Vagina (tissue), 2 donors: ENCODE measurements at regions not wholly inside any gene's neighbourhood (a gene's known extent, or its start where the extent isn't known, plus 50 kb on each side); places are given as distances from the start of the nearest gene placed in this dataset.

Source experiments
- DNase-seq, 2 donors: peaks; one replicate each; pipeline ENCODE4 v3.0.0-alpha.2; 2017; ENCODE audit errors: extremely low spot score in 2 of 2
- H3K27ac ChIP-seq: fragments of 200-600 bp; sonication (generic); one replicate; pipeline ENCODE4 v1.5.1; 2019
- H3K27me3 ChIP-seq: fragments of 200-600 bp; sonication (generic); one replicate; pipeline ENCODE4 v1.5.1; 2019
- H3K36me3 ChIP-seq, 2 donors: fragments of 200-600 bp; sonication (generic); one replicate each; pipeline ENCODE4 v1.5.1; 2017 to 2019
- H3K4me1 ChIP-seq: fragments of 200-600 bp; sonication (generic); one replicate; pipeline ENCODE4 v1.5.1; 2019
- H3K4me3 ChIP-seq, 2 donors: fragments of 200-600 bp; sonication (generic); 1 replicate in 1 of 2; 2 replicates in 1 of 2; pipeline ENCODE4 v1.5.1; 2016 to 2019
- H3K9me3 ChIP-seq: fragments of 200-600 bp; sonication (generic); one replicate; pipeline ENCODE4 v1.5.1; 2019
- POLR2A ChIP-seq, 2 donors: fragments of 450-650 bp; IDR thresholded peaks; one replicate each; pipeline ENCODE4 v1.6.1; 2017; ENCODE audit warnings: antibody characterized with exemption in 2 of 2, mild to moderate bottlenecking in 2 of 2, moderate library complexity in 2 of 2
- POLR2AphosphoS5 ChIP-seq, 2 donors: sonication (generic); formaldehyde crosslinking; IDR thresholded peaks; one replicate each; pipeline ENCODE4 v1.9.0; 2017; ENCODE audit warnings: antibody characterized with exemption in 2 of 2, mild to moderate bottlenecking in 2 of 2, low read depth in 1 of 2; ENCODE audit not compliant: insufficient read depth in 1 of 2
- intact Hi-C: fragments of 100-400 bp; cut with DNase I; formaldehyde crosslinking; loops from one replicate; pipeline ENCODE4 v1.15.1; 2023
- TF ChIP-seq, protein P1 (sequence below), 3 experiments: fragments of 450-650 bp in 2 of 3; fragments of 200-600 bp in 1 of 3; sonication (generic) in 1 of 3; IDR thresholded peaks; one replicate each; pipeline ENCODE4 v1.5.1; 2017 to 2019; ENCODE audit warnings: antibody characterized with exemption in 3 of 3, mild to moderate bottlenecking in 2 of 3, moderate library complexity in 2 of 3

DNA sequence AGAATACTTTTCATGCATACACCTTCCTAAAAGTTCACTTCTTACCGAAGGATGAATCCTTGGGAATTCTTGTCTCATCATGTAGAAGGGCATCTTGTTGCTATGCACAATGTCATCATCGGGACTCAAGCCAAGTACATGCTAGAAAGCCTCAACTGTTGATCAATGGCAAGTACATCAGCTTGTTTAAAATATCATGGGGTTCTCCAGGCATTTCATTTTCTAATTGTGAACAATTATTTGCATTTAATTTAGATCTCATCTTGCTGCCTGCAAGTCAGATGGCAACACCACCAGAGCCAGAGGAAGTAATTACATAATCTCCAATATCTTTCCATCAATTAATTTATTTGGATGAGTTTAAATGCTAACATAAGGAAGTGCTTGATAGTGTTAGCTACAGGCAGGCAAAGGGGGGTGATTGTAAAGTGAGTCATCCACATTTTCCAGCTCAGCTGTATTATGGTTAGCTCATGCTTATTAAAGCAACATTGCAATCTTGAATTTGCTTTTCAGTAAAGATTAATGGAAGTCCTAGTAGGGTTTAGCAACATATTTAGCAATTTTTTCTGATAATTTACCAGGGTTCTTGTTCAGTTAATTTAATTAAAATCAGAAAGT, 356.5 kb downstream of the CBLL2 start:
- no peaks in the 10 kb centered on the region for H3K27me3 ChIP-seq
- no peak for DNase-seq
- TF ChIP-seq POLR2A (IDR thresholded peaks at IDR 0.05) (no peak), POLR2AphosphoS5 (IDR thresholded peaks at IDR 0.05; ENCODE audit: insufficient read depth in 1 of 2, low read depth in 1 of 2) (no peak)
- TF ChIP-seq, protein P1, sequence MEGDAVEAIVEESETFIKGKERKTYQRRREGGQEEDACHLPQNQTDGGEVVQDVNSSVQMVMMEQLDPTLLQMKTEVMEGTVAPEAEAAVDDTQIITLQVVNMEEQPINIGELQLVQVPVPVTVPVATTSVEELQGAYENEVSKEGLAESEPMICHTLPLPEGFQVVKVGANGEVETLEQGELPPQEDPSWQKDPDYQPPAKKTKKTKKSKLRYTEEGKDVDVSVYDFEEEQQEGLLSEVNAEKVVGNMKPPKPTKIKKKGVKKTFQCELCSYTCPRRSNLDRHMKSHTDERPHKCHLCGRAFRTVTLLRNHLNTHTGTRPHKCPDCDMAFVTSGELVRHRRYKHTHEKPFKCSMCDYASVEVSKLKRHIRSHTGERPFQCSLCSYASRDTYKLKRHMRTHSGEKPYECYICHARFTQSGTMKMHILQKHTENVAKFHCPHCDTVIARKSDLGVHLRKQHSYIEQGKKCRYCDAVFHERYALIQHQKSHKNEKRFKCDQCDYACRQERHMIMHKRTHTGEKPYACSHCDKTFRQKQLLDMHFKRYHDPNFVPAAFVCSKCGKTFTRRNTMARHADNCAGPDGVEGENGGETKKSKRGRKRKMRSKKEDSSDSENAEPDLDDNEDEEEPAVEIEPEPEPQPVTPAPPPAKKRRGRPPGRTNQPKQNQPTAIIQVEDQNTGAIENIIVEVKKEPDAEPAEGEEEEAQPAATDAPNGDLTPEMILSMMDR (IDR thresholded peaks at IDR 0.05), result no peak
- no peak overlapping the region for H3K27ac ChIP-seq
- no peaks in the 10 kb centered on the region for H3K36me3 ChIP-seq
- no peak overlapping the region for H3K4me3 ChIP-seq
- intact Hi-C loops, result no loop called here
- no peaks in the 10 kb centered on the region for H3K9me3 ChIP-seq
- no peaks in the 10 kb centered on the region for H3K4me1 ChIP-seq

DNA sequence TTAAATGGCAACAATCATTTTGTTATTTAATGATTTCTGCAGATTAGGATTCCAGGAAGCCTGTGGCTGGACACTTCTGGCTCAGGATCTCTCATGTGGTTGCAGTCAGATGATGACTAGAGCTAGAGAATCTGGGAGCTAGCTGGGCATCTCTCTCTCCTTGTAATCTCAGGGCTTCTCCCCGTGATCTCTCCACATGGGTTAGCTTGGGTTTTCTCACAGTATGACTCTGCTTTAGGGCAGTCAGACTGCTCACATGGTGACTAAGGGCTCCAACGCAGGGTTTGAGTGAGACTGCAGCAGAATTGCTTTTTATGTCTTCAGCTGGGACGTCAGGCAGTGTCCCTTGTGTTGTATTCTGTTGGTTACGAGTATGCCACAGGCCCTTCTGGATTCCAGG, 361.4 kb downstream of the CBLL2 start:
- Histone ChIP-seq H3K4me3 (no peak overlapping the region), H3K9me3 (no peaks in the 10 kb centered on the region), H3K27ac (no peak overlapping the region), H3K27me3 (no peaks in the 10 kb centered on the region), H3K36me3 (no peaks in the 10 kb centered on the region), H3K4me1 (no peaks in the 10 kb centered on the region)
- intact Hi-C loops, result no loop called here
- TF ChIP-seq, protein P1 (IDR thresholded peaks at IDR 0.05), result no peak
- no peak for DNase-seq

DNA sequence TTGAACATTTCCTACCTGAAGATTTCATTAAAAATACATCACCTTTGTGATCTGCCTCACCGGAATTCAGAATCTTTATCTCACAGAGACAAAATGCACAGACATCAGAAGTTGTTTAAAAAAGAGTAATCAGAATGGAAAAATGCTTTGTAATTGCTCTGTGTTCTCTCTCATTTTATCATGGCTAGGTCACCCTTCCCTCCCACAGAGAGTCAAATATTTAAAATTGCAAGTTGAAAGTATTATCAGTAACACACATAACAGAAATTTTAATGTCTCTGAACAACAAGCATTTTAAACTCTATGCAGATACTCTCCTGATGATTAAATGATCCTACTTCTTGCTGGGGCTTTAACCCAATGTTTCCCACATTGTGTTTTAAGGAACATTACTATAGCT, 362.0 kb downstream of the CBLL2 start:
- no peak for DNase-seq
- Histone ChIP-seq H3K27me3 (no peaks in the 10 kb centered on the region), H3K36me3 (no peaks in the 10 kb centered on the region), H3K9me3 (no peaks in the 10 kb centered on the region), H3K4me3 (no peak overlapping the region), H3K27ac (no peak overlapping the region), H3K4me1 (no peaks in the 10 kb centered on the region)
- TF ChIP-seq POLR2AphosphoS5 (IDR thresholded peaks at IDR 0.05; ENCODE audit: insufficient read depth in 1 of 2, low read depth in 1 of 2), result no peak
- TF ChIP-seq, protein P1 (IDR thresholded peaks at IDR 0.05), result no peak
- intact Hi-C loops, result no loop called here

- H3K4me3 ChIP-seq, result no peak overlapping the region
- H3K27ac ChIP-seq, result no peak overlapping the region
- no peak for DNase-seq
- no peaks in the 10 kb centered on the region for H3K9me3 ChIP-seq
- H3K4me1 ChIP-seq, result no peaks in the 10 kb centered on the region
- no peak for TF ChIP-seq POLR2A (IDR thresholded peaks at IDR 0.05)
- TF ChIP-seq POLR2AphosphoS5 (IDR thresholded peaks at IDR 0.05; ENCODE audit: insufficient read depth in 1 of 2, low read depth in 1 of 2), result no peak
- TF ChIP-seq, protein P1 (IDR thresholded peaks at IDR 0.05), result no peak
- H3K36me3 ChIP-seq, result no peaks in the 10 kb centered on the region
- no peaks in the 10 kb centered on the region for H3K27me3 ChIP-seq
- intact Hi-C loops, result no loop called here
These were observed 351.5 kb upstream of the DDX53 start for GRCh38 chrX:22648281-22648680.

- no peak overlapping the region for H3K27ac ChIP-seq
- no peak for DNase-seq
- no peaks in the 10 kb centered on the region for H3K4me1 ChIP-seq
- TF ChIP-seq, protein P1 (IDR thresholded peaks at IDR 0.05), result no peak
- no peak for TF ChIP-seq POLR2A (IDR thresholded peaks at IDR 0.05)
- TF ChIP-seq POLR2AphosphoS5 (IDR thresholded peaks at IDR 0.05; ENCODE audit: insufficient read depth in 1 of 2, low read depth in 1 of 2), result no peak
- no peak overlapping the region for H3K4me3 ChIP-seq
- no peaks in the 10 kb centered on the region for H3K27me3 ChIP-seq
- H3K9me3 ChIP-seq, result no peaks in the 10 kb centered on the region
- no peaks in the 10 kb centered on the region for H3K36me3 ChIP-seq
- intact Hi-C loops, result no loop called here
These were observed 349.1 kb upstream of the DDX53 start for GRCh38 chrX:22650691-22651090.
